Breast epithelium (tissue), 4 donors: ENCODE measurements at regions not wholly inside any gene's neighbourhood (a gene's known extent, or its start where the extent isn't known, plus 50 kb on each side); places are given as distances from the start of the nearest gene placed in this dataset.
"Not testable (repeated sequence)": the region's sequence is repeated elsewhere in the genome, so short reads cannot be mapped to it uniquely, and the experiment has no call there.

Source experiments
- DNase-seq, 2 donors: peaks; one replicate each; pipeline ENCODE4 v3.0.0-alpha.2; 2019; ENCODE audit warnings: low spot score in 2 of 2
- H3K27ac ChIP-seq, 2 donors: fragments of 200-600 bp; sonication (generic) in 1 of 2; one replicate each; pipeline ENCODE4 v1.5.1; 2016 to 2019; ENCODE audit warnings: mild to moderate bottlenecking in 1 of 2
- H3K27me3 ChIP-seq, 2 donors: fragments of 200-600 bp; sonication (generic) in 1 of 2; one replicate each; pipeline versions ENCODE4 v1.5.1 to v1.6.0; 2017 to 2019; ENCODE audit warnings: control low read depth in 1 of 2, mild to moderate bottlenecking in 1 of 2
- H3K36me3 ChIP-seq: fragments of 200-600 bp; one replicate; pipeline ENCODE4 v1.5.1; 2019
- H3K4me1 ChIP-seq, 2 donors: fragments of 200-600 bp; sonication (generic); one replicate each; pipeline ENCODE4 v1.5.1; 2016 to 2019; ENCODE audit warnings: control low read depth in 1 of 2
- H3K4me3 ChIP-seq, 3 donors: fragments of 200-600 bp; sonication (generic); 1 replicate in 2 of 3; 2 replicates in 1 of 3; pipeline ENCODE4 v1.5.1; 2016 to 2019; ENCODE audit warnings: mild to moderate bottlenecking in 3 of 3, moderate library complexity in 2 of 3
- H3K9me3 ChIP-seq, 2 donors: fragments of 200-600 bp; sonication (generic) in 1 of 2; one replicate each; pipeline ENCODE4 v1.5.1; 2016 to 2019; ENCODE audit warnings: control low read depth in 1 of 2
- CTCF ChIP-seq, 3 donors: fragments of 450-650 bp; IDR thresholded peaks; one replicate each; pipeline ENCODE4 v1.5.1; 2016 to 2017; ENCODE audit warnings: antibody characterized with exemption in 3 of 3, mild to moderate bottlenecking in 3 of 3, moderate library complexity in 3 of 3
- POLR2A ChIP-seq: fragments of 450-650 bp; IDR thresholded peaks from one replicate; pipeline ENCODE4 v1.6.1; 2016; ENCODE audit warnings: antibody characterized with exemption, mild to moderate bottlenecking, moderate library complexity
- POLR2AphosphoS5 ChIP-seq, 3 donors: sonication (generic); formaldehyde crosslinking; IDR thresholded peaks; one replicate each; pipeline ENCODE4 v1.6.1; 2017; ENCODE audit warnings: antibody characterized with exemption in 3 of 3
- intact Hi-C: fragments of 100-400 bp; cut with DNase I; formaldehyde crosslinking; loops from one replicate; pipeline ENCODE4 v1.15.1; 2023; ENCODE audit warnings: low total_unique reads

GRCh38 chr7:84735011-84735410 is 451.8 kb downstream of the SEMA3D start:
- H3K36me3 ChIP-seq: no peaks in the 10 kb centered on the region
- intact Hi-C loops: no loop called here

GRCh38 chr7:84733976-84734375 is 452.9 kb downstream of the SEMA3D start:
- DNase-seq, H3K27ac ChIP-seq, H3K4me1 ChIP-seq, H3K36me3 ChIP-seq, H3K4me3 ChIP-seq, H3K9me3 ChIP-seq, intact Hi-C loops, H3K27me3 ChIP-seq: not testable (repeated sequence)

More at GRCh38 chr7:84735011-84735410, 451.8 kb downstream of the SEMA3D start:
- Histone ChIP-seq H3K9me3 (peaks cover 0 to 9% of the 10 kb centered on the region in 2 donors), H3K27ac (no peak overlapping the region), H3K4me1 (no peaks in the 10 kb centered on the region), H3K27me3 (no peaks in the 10 kb centered on the region), H3K4me3 (no peak overlapping the region)
- DNase-seq: no peak
- TF ChIP-seq POLR2A: no peak
- no peak for TF ChIP-seq POLR2AphosphoS5 (IDR thresholded peaks at IDR 0.05)
- no peak for TF ChIP-seq CTCF (IDR thresholded peaks at IDR 0.05)

- H3K4me3 ChIP-seq, H3K27ac ChIP-seq, H3K36me3 ChIP-seq, intact Hi-C loops, DNase-seq, H3K27me3 ChIP-seq, H3K4me1 ChIP-seq: not testable (repeated sequence)
- H3K9me3 ChIP-seq: peaks cover 0 to 18% of the 10 kb centered on the region in 2 donors
Observed at GRCh38 chr7:84730864-84731263, 456.0 kb downstream of the SEMA3D start.

- intact Hi-C loops: no loop called here
- H3K27ac ChIP-seq: no peak overlapping the region
- H3K27me3 ChIP-seq: no peaks in the 10 kb centered on the region
Observed at GRCh38 chr7:84729284-84729683, 457.6 kb downstream of the SEMA3D start.

GRCh38 chr7:84722734-84723133 is 464.1 kb downstream of the SEMA3D start:
- Histone ChIP-seq H3K36me3 (no peaks in the 10 kb centered on the region), H3K9me3 (peaks cover 6% of the 10 kb centered on the region in 2 donors), H3K27ac (no peak overlapping the region), H3K27me3 (no peaks in the 10 kb centered on the region), H3K4me3 (no peak overlapping the region), H3K4me1 (no peaks in the 10 kb centered on the region)
- TF ChIP-seq POLR2AphosphoS5 (IDR thresholded peaks at IDR 0.05) (no peak), CTCF (IDR thresholded peaks at IDR 0.05) (no peak), POLR2A (no peak)
- no peak for DNase-seq
- intact Hi-C loops: no loop called here

More at GRCh38 chr7:84729284-84729683, 457.6 kb downstream of the SEMA3D start:
- Histone ChIP-seq H3K36me3 (no peaks in the 10 kb centered on the region), H3K4me1 (no peaks in the 10 kb centered on the region), H3K4me3 (no peak overlapping the region), H3K9me3 (peaks cover 0 to 18% of the 10 kb centered on the region in 2 donors)
- DNase-seq: no peak
- TF ChIP-seq POLR2AphosphoS5 (IDR thresholded peaks at IDR 0.05) (no peak), CTCF (IDR thresholded peaks at IDR 0.05) (no peak), POLR2A (no peak)

GRCh38 chr7:84722086-84722485 is 464.8 kb downstream of the SEMA3D start:
- TF ChIP-seq CTCF (IDR thresholded peaks at IDR 0.05): no peak
- no peak for TF ChIP-seq POLR2AphosphoS5 (IDR thresholded peaks at IDR 0.05)
- no peak for TF ChIP-seq POLR2A
- Histone ChIP-seq H3K4me3 (no peak overlapping the region), H3K9me3 (peaks cover 0 to 6% of the 10 kb centered on the region in 2 donors), H3K36me3 (no peaks in the 10 kb centered on the region), H3K4me1 (no peaks in the 10 kb centered on the region), H3K27me3 (no peaks in the 10 kb centered on the region), H3K27ac (no peak overlapping the region)
- DNase-seq: no peak
- intact Hi-C loops: no loop called here
